SK-N-SH (cell line): ENCODE measurements at regions not wholly inside any gene's neighbourhood (a gene's known extent, or its start where the extent isn't known, plus 50 kb on each side); places are given as distances from the start of the nearest gene placed in this dataset.

Experiments
- CTCF ChIA-PET: fragments of 300-600, 350-600 bp; formaldehyde crosslinking; extraction: SDS; loops from one replicate; lab custom pipeline; 2021; lab: Yijun Ruan, JAX
- POLR2A ChIA-PET: fragments of 350-600 bp; sonication (Branson Sonifier 250); formaldehyde crosslinking; extraction: SDS; loops from one replicate; lab custom pipeline; 2020; ENCODE audit warnings: antibody characterized with exemption, inconsistent platforms; lab: Yijun Ruan, JAX
- DNase-seq: peaks from one replicate; pipeline ENCODE4 v3.0.0; 2012
- H2AFZ ChIP-seq: fragments of 200-600 bp; sonication (generic); 2 replicates; pipeline ENCODE4 v1.8.1; 2016; ENCODE audit warnings: antibody characterized with exemption, mild to moderate bottlenecking, low read depth
- H3F3A ChIP-seq: fragments of 200-600 bp; sonication (generic); replicated peaks from 2 replicates; pipeline ENCODE3; 2016; ENCODE audit warnings: antibody characterized with exemption, mild to moderate bottlenecking; ENCODE audit not compliant: insufficient read depth
- H3K27ac ChIP-seq, 2 experiments: fragments of 200-500 bp in 1 of 2; fragments of 200-600 bp in 1 of 2; sonication (Bioruptor generic) in 1 of 2; sonication (generic), shearing (Covaris generic) in 1 of 2; 2 replicates each; pipeline versions ENCODE4 v1.5.1 to v1.6.1; 2014 to 2016; ENCODE audit warnings: low read depth in 2 of 2, inconsistent platforms in 1 of 2, low read length in 1 of 2, mild to moderate bottlenecking in 1 of 2, mixed read lengths in 1 of 2
- H3K27me3 ChIP-seq: fragments of 200-600 bp; sonication (generic), shearing (Covaris generic); 2 replicates; pipeline ENCODE4 v1.6.1; 2016; ENCODE audit warnings: mixed run types; ENCODE audit not compliant: insufficient read depth
- H3K36me3 ChIP-seq, 2 experiments: fragments of 200-500 bp in 1 of 2; fragments of 200-600 bp in 1 of 2; sonication (Bioruptor generic) in 1 of 2; sonication (generic) in 1 of 2; replicated peaks in 1 of 2; 2 replicates each; pipeline versions ENCODE3 to v1.5.1; 2014 to 2016; ENCODE audit warnings: low read length in 1 of 2, mild to moderate bottlenecking in 1 of 2; ENCODE audit not compliant: insufficient read depth in 2 of 2, control insufficient read depth in 1 of 2
- H3K4me1 ChIP-seq, 2 experiments: fragments of 200-500 bp in 1 of 2; fragments of 200-600 bp in 1 of 2; sonication (Bioruptor generic) in 1 of 2; sonication (generic), shearing (Covaris generic) in 1 of 2; 2 replicates each; pipeline versions ENCODE4 v1.5.1 to v1.6.1; 2014 to 2016; ENCODE audit warnings: low read depth in 1 of 2, low read length in 1 of 2, mixed run types in 1 of 2; ENCODE audit not compliant: insufficient read depth in 2 of 2, control insufficient read depth in 1 of 2
- H3K4me2 ChIP-seq: fragments of 200-600 bp; sonication (generic), shearing (Covaris generic); 2 replicates; pipeline ENCODE4 v1.6.1; 2017; ENCODE audit warnings: mixed run types
- H3K4me3 ChIP-seq, 2 experiments: fragments of 200-500 bp in 1 of 2; fragments of 200-600 bp in 1 of 2; sonication (Bioruptor generic) in 1 of 2; sonication (generic), shearing (Covaris generic) in 1 of 2; 2 replicates each; pipeline versions ENCODE4 v1.5.1 to v1.8.1; 2014 to 2016; ENCODE audit warnings: low read depth in 2 of 2, inconsistent platforms in 1 of 2, low read length in 1 of 2, mild to moderate bottlenecking in 1 of 2, mixed read lengths in 1 of 2, moderate library complexity in 1 of 2
- H3K79me2 ChIP-seq: fragments of 200-600 bp; sonication (generic); 2 replicates; pipeline ENCODE4 v1.8.1; 2017; ENCODE audit warnings: mild to moderate bottlenecking; ENCODE audit not compliant: insufficient read depth
- H3K9ac ChIP-seq: fragments of 200-600 bp; sonication (generic); 2 replicates; pipeline ENCODE4 v1.6.1; 2017; ENCODE audit warnings: mixed run types
- H3K9me2 ChIP-seq: fragments of 200-600 bp; sonication (generic); 2 replicates; pipeline ENCODE4 v1.6.1; 2017; ENCODE audit warnings: mixed run types
- H3K9me3 ChIP-seq: fragments of 200-600 bp; sonication (generic); 2 replicates; pipeline ENCODE4 v1.6.1; 2017; ENCODE audit warnings: mixed run types, mild to moderate bottlenecking, moderate library complexity
- H4K20me1 ChIP-seq: fragments of 200-600 bp; sonication (generic); 2 replicates; pipeline ENCODE4 v1.6.1; 2017; ENCODE audit warnings: mild to moderate bottlenecking, mixed run types; ENCODE audit not compliant: insufficient read depth
- CTCF ChIP-seq: fragments of 200-600 bp; sonication (generic); IDR thresholded peaks from 2 replicates; pipeline ENCODE4 v1.6.1; 2017; ENCODE audit warnings: antibody characterized with exemption, mild to moderate bottlenecking, moderate library complexity
- ELF1 ChIP-seq: IDR thresholded peaks from 2 replicates; pipeline ENCODE4 v1.4.0; 2012
- EP300 ChIP-seq, 2 experiments: IDR thresholded peaks; 2 replicates each; pipeline versions ENCODE4 v1.4.0 to v1.6.1; 2012; ENCODE audit warnings: borderline replicate concordance in 1 of 2, low read depth in 1 of 2, low read length in 1 of 2
- EZH2phosphoT487 ChIP-seq: fragments of 200-600 bp; sonication (generic); IDR thresholded peaks from 2 replicates; pipeline ENCODE4 v1.6.1; 2017; ENCODE audit warnings: low read depth, mixed run types, mild to moderate bottlenecking, antibody characterized with exemption, moderate library complexity, borderline replicate concordance
- FOSL2 ChIP-seq: IDR thresholded peaks from 2 replicates; pipeline ENCODE4 v1.4.0; 2012; ENCODE audit warnings: low read depth, mild to moderate bottlenecking, moderate library complexity, borderline replicate concordance
- FOXM1 ChIP-seq: IDR thresholded peaks from 2 replicates; pipeline ENCODE4 v1.4.0; 2012; ENCODE audit warnings: low read depth, mild to moderate bottlenecking
- GATA2 ChIP-seq: sonication (generic); formaldehyde crosslinking; IDR thresholded peaks from 2 replicates; pipeline ENCODE4 v1.5.0; 2020; ENCODE audit warnings: mild to moderate bottlenecking, missing genetic modification reagents
- IRF3 ChIP-seq: fragments of 150-350 bp; IDR thresholded peaks from 2 replicates; pipeline ENCODE4 v1.6.1; 2016; ENCODE audit warnings: mild to moderate bottlenecking, low read depth, low read length
- MAX ChIP-seq: IDR thresholded peaks from 2 replicates; pipeline ENCODE4 v1.4.0; 2012; ENCODE audit warnings: low read depth
- MEF2A ChIP-seq: IDR thresholded peaks from 2 replicates; pipeline ENCODE4 v1.4.0; 2012; ENCODE audit warnings: low read depth, borderline replicate concordance
- NFIC ChIP-seq: IDR thresholded peaks from 2 replicates; pipeline ENCODE4 v1.4.0; 2012; ENCODE audit warnings: borderline replicate concordance
- PBX3 ChIP-seq: IDR thresholded peaks from 2 replicates; pipeline ENCODE4; 2012
- SIN3A ChIP-seq: IDR thresholded peaks from 2 replicates; pipeline ENCODE4 v1.6.1; 2012; ENCODE audit warnings: low read depth, mild to moderate bottlenecking, low read length, moderate library complexity, borderline replicate concordance
- TAF1 ChIP-seq: IDR thresholded peaks from 2 replicates; pipeline ENCODE4 v1.6.1; 2012; ENCODE audit warnings: low read depth, mild to moderate bottlenecking, low read length, moderate library complexity, borderline replicate concordance
- TCF12 ChIP-seq: IDR thresholded peaks from 2 replicates; pipeline ENCODE4 v1.4.0; 2012
- TEAD4 ChIP-seq: IDR thresholded peaks from 2 replicates; pipeline ENCODE4 v1.4.0; 2012; ENCODE audit warnings: mild to moderate bottlenecking, borderline replicate concordance; ENCODE audit not compliant: insufficient read depth
- USF1 ChIP-seq: IDR thresholded peaks from 2 replicates; pipeline ENCODE4 v1.4.0; 2012; ENCODE audit warnings: low read depth, borderline replicate concordance
- YY1 ChIP-seq: IDR thresholded peaks from 2 replicates; pipeline ENCODE4 v1.4.0; 2012; ENCODE audit warnings: low read depth, mild to moderate bottlenecking
- WGBS: methylation state at CpG from one replicate; pipeline ENCODE4 v1.1.6; 2017; ENCODE audit warnings: low lambda C conversion rate; 5-methylcytosine and 5-hydroxymethylcytosine counted together

- Histone ChIP-seq H3K79me2 (no peaks in the 10 kb centered on the region), H3K4me2 (no peak overlapping the region), H3K36me3 (peaks cover 4 to 5% of the 10 kb centered on the region in 2 experiments), H3K27ac (no peak overlapping the region), H3K4me3 (no peak overlapping the region), H2AFZ (no peak overlapping the region), H3K4me1 (peaks cover 0 to 10% of the 10 kb centered on the region in 2 experiments; a peak in 2 of 4 replicates), H3K9me3 (no peaks in the 10 kb centered on the region), H3K9me2 (no peaks in the 10 kb centered on the region), H4K20me1 (no peaks in the 10 kb centered on the region), H3K27me3 (no peaks in the 10 kb centered on the region), H3K9ac (no peak overlapping the region), H3F3A (no peaks in the 10 kb centered on the region)
- TF ChIP-seq MAX (no peak), MEF2A (no peak), TCF12 (no peak), YY1 (no peak), SIN3A (no peak), IRF3 (no peak), FOSL2 (no peak), PBX3 (no peak), FOXM1 (no peak), EP300 (IDR thresholded peaks at IDR 0.05; ENCODE audit: borderline replicate concordance in 1 of 2, low read depth in 1 of 2, low read length in 1 of 2) (no peak), EZH2phosphoT487 (no peak)
- POLR2A ChIA-PET, result no interaction called here
- no peak for DNase-seq
- 100% methylated on average over 6 of the region's 6 CpGs for WGBS
- CTCF ChIA-PET, result interaction anchor here (1.0 to 1.2 kb wide), 2 partner anchors 131 to 220 kb away, joined by 3 to 4 read pairs; partner anchors contain the start of gene CABLES1
Measured at GRCh38 chr18:23355206-23355605, 97.9 kb upstream of the RIOK3 start.

GRCh38 chr18:23356424-23356823, 96.7 kb upstream of the RIOK3 start:
- 91% methylated on average over 4 of the region's 4 CpGs for WGBS
- Histone ChIP-seq H3K36me3 (peaks cover 0 to 5% of the 10 kb centered on the region in 2 experiments), H4K20me1 (no peaks in the 10 kb centered on the region), H3K27me3 (no peaks in the 10 kb centered on the region), H3K9me2 (no peaks in the 10 kb centered on the region), H3K79me2 (no peaks in the 10 kb centered on the region), H3K4me3 (no peak overlapping the region), H3K27ac (no peak overlapping the region), H3K4me2 (no peak overlapping the region), H3K9ac (no peak overlapping the region), H2AFZ (no peak overlapping the region), H3K4me1 (peaks cover 0 to 10% of the 10 kb centered on the region in 2 experiments; a peak in 2 of 4 replicates), H3K9me3 (no peaks in the 10 kb centered on the region), H3F3A (no peaks in the 10 kb centered on the region)
- TF ChIP-seq YY1 (no peak), GATA2 (CRISPR knock-in tag) (no peak), FOXM1 (no peak), ELF1 (no peak), EZH2phosphoT487 (no peak), TCF12 (no peak), USF1 (no peak), TEAD4 (no peak), CTCF (no peak), NFIC (no peak), TAF1 (no peak), SIN3A (no peak)
- ChIA-PET CTCF (no interaction called here), POLR2A (no interaction called here)
- no peak for DNase-seq
